Stimulated activated CD4-positive, alpha-beta T cell treated with anti-CD3 and anti-CD28 coated beads, Interleukin-4, amount 100 ng/mL, for 4 hours (primary cell): ENCODE measurements at regions not wholly inside any gene's neighbourhood (a gene's known extent, or its start where the extent isn't known, plus 50 kb on each side); places are given as distances from the start of the nearest gene placed in this dataset.
"Not testable (repeated sequence)": the region's sequence is repeated elsewhere in the genome, so short reads cannot be mapped to it uniquely, and the experiment has no call there.

Experiments used
- DNase-seq, 2 experiments: peaks; one replicate each; pipeline ENCODE4 v3.0.0-alpha.2; 2020

DNA sequence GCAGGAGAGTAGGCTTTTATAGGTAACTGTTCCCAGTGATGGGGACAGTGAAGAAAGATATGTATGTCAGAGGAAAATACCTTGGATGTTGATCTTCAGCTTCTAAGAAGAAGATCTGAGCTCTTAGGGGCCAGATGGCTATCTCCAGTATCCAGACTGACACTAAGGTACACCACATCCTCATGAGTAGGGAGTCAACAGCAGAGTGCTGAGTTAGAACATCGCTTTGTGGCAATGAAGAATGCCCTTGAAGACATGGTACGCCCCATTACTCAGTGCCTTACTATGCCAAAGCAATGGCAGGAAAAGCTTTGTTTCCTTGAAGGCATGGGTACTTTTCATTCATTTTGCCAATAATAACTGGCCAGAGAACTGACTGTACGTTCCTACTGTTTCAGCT is 263.7 kb downstream of the CEMIP2 start:
- DNase-seq = no peak

DNA sequence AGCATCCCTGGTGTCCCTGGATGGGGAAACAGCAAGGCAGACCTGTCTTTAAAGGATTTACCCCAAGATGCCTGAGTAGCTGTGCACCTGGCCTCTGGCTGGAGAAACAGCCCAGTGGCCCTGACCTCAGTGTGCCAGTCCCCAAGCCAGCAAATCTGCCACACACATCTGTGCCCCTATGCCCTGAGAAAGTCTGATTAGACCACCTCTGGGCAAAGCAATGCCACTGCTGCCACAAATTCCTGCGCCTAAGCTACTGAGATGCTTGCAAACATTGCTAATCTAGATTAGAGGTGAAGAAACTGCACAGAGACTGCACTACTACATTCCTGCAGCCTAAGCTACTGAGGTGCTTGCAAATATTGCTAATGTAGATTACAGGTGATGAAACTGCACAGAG is 269.6 kb downstream of the CEMIP2 start:
- DNase-seq = no peak

DNA sequence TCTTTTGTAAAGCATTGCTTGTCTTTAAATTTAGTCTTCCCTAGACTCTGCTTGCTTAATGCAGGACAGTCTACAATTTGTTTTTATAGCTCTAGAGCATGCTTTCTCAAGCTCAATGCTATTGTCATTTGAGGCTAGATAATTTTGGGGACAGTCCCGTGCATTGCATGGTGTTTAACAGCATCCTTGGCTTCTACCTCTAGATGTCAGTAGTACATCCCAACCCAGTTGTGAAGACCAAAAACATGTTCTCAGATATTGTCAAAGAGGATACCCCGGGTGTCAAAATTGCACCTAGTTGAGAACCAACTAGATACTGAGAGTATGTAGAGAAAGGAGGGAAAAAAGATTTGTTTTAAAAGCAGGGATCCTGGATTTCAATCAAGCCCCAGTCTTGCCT is 277.5 kb downstream of the CEMIP2 start:
- DNase-seq = no peak

DNA sequence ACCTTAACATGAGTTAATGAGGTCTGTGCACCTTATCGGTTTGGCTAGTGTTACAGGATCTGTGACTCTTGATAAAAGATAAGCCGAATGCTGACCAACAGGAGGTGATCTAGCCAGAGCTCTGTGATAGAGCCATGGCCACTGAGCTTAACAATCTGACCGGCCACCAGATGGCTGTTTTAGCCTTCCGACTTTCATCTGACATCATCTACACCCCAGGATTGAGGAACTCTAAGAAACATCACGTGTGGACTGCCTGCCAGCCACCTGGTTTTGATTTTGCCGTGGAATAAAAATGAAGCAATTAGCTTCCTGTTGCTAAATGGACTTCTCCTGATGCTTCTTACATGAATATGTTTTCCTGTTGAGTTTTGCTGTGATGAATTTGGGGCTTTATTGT is 281.3 kb downstream of the CEMIP2 start:
- DNase-seq = no peak

DNA sequence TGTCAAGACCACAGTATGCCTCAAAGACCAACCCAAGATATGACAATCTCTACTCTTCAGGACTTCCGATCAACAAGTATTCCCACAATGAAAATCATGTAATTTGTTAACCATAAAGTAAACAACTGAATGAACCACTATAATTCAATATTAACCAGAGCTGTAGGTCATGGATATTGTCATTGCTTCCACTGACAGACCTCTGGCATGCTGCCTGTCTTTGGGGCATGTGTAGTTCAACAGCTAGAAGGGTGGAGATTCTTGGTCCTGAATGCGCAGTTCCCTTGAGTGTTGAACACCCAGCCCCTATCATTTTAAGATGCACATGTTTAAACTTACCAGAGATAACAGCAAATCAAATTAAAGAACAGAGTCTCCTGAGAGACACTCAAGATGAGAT is 283.0 kb downstream of the CEMIP2 start:
- no peak for DNase-seq

DNA sequence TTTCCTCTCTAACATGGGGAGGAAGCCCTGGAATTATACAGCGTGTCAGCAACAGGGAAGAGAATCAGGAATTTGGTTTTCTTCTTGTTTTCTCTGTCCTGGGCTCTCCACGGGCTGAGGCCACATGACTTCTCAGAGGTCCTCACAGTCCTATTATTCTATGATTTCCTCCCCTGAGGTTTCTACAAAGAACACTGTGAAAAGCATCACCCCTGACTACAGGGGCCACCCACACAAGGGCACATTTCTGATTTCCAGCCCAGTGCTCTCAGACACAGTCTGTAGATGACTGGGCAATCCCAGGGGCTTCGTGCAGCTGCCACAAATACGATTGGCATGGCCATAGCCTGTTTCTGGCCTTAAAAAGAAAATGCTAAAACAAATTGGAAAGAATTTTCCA is 284.9 kb downstream of the CEMIP2 start:
- DNase-seq = no peak

DNA sequence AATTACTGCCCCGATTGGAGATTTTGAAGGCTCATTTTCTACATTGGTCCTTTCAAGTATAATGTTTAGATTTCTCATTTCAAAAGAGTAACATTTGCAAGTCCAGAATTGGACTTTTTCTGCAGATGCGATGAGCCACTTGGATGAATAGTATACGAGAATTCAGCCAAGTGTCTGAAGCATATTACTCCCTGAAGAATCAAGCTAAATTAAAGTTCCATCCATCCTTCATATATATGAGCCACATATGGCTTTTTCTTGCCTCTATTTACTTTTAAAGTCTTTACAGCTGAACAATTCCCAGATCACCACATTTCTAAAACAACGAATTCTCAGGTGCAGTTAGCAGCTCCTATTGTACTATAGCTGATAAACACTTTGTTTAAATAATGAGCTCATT is 288.7 kb downstream of the CEMIP2 start:
- no peak for DNase-seq

DNA sequence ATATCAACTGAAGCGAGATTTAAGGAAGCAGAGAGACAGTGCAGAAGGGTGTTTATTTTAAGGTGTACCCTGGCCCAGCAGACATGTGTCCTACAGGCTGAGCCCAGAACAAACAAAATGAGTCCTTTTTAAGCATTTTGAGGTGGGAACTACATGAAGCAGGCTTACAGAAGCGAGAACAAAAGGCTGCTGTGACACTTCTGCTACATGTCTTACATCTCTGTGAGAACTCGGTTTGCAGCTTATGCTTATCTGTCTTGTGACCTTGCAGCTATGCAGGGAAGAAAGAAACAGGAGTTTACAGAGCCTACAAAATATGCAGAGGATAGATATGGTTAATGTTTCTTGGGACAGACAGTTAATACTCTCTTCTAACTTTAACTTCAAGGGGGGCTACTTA is 295.9 kb downstream of the CEMIP2 start:
- no peak for DNase-seq

DNA sequence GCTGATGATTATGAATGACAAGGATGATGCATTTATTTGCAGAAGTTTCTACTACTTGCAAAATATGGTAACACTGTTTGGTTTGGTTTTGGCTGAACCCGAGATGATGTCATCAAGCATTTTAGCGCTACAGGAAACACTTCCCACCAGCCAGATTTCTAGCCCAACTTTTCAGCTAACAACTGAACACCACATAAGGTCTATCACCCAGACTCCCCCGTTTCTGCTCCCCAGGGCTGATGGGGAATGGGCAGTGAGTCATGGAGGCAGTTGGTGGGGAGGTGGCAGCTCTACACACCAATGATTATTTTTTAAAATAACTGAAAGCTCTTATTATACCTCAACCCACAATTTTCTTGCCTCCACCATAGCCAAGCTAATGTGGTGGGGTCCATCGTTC is 302.9 kb downstream of the CEMIP2 start:
- DNase-seq = no peak

DNA sequence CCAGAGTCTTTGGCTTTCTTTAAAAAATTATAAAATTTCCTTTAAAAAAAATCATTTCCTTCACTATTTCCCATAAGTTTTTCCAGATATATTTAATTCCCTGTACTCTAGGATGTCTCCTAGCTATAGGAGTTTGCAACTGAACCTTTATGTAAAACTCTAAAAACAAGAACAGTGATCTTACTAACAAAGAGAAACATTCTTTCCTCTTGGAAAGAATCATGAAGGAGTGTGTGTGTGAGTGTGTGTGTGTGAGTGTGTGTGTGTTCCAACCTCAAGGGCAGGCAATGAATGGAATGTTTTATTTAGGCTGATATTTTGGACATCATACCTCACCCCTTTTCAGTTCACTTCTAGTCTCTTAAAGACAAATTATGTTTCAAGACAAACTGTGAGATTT is 309.2 kb downstream of the CEMIP2 start:
- DNase-seq = no peak

DNA sequence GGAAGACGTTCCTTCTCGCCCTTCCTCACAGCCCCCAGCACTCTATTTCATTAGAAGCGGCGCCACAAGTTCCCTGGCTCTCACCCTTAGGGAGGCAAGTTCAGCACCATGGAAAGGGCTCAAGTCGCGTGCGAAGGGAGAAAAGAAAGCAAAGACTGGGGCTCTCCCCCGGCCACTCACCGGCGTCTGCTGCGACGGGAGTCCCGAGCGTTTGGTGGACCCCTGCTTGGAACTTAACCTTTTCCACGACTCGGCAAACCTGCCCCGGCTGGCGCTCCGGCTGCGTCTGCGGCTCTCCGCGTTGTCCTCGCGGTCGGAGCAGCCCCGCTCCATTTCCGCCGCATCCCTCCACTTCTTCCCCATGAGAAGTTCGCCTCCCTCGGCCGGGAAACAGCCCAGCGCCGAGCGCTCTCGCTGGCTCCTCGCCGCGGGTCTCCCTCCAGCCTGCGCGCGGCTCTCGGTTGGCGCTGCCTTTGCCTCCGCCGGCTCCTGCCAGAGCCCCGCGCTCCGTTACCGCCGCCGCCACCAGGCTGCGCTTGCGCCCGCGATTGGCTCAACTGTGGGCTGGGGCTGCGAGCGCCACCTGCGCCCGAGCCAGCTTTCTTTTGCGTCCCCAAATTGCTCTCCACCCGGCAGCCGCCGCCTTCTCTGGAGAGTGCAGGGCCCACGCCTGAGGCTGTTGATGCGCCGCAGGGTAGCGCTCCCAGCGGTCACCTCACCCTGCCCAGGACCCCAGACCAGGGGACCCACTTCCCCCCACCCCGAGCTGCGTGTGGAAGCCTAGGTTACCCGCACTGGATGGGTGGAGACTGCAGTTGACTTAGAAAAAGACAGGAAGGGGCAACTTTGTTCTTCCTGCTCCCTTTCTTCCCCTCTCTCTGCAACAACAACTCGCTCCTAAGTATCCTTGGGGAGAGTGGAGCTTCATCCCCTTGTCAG is 321.6 kb downstream of the CEMIP2 start:
- DNase-seq = peak in 1 of 2 experiments; percentile 5

DNA sequence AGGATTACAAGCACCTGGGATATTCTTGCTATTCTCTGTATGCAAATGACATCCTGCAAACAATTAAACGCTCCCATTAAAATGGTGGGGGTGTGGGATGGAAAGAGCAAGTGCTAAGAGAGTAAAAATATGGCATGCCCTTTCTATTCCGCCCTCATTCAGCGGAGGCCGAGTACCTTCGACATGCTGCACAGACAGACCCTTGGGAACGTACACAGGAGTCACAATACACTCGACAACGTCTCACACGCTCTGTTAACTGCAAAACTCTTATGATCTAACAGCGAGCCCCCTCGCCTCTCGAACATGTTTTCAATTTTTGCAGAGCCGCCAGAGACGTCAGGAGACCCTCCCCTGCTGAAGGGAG is 322.2 kb downstream of the CEMIP2 start:
- no peak for DNase-seq

DNA sequence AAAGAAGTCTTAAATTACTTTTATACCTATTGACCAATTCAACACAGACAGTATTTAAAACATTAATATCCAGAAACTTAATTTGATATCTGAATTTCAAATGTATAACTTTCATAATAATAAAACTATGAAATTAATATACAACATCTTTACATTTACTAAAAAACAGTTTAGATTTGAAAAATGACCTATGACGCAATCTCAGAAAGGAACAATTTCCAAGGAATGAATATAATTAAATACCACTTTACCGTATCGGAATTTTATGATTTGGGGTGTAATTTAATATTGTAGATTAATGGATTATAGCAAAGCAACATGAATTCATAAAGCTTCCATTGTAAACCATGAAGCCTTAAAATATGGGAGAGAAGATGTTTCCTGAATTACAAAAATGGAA is 321.5 kb upstream of the TRPM3 start:
- no peak for DNase-seq

DNA sequence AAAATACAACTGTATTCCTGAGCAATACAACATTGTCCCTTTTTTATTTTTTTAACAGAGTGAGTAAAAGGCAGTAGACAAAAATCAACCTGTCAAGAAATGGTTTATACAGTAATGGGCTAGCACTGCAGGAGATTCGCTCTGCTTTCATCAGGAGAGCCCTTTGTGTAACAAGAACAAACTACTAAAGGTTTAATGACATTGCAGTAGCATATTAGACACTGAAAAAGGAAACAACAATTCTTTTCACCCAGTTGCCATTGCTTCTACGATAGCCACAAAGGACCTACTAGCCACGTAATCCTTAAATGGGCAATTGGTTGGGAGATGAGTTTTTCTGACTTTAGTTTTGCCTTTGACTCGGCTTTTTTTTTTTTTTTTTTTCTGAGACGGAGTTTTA is 319.8 kb upstream of the TRPM3 start:
- no peak for DNase-seq

DNA sequence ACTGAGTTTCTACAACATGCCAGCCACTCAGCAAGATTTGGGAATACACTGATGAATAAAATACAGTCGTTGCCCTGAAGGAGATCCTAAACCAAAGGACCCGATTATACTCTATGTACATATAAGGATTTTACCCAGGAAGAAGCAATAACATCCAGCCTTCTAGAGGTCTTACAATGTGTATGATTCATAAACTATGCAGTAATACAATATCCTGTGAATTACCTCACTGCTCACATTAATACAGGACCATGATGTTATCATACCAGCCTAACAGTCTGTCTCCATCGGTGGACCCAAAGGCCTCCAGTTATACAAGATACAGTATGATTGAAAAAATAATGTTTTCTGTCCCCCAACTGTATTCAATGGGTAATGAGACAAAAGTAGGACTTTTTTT is 310.5 kb upstream of the TRPM3 start:
- no peak for DNase-seq

DNA sequence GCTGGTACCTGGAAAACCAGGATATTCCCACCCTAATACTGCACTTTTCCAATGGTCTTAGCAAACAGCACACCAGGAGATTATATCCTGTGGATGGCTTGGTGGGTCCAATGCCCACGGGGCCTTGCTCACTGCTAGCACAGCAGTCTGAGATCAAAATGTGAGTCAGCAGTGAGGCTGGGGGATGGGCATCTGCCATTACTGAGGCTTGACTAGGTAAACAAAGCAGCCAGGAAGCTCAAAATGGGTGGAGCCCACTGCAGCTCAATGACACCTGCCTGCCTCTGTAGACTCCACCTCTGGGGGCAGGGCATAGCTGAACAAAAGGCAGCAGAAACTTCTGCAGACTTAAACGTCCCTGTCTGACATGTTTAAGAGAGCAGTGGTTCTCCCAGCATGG is 285.9 kb upstream of the TRPM3 start:
- not testable (repeated sequence) for DNase-seq

DNA sequence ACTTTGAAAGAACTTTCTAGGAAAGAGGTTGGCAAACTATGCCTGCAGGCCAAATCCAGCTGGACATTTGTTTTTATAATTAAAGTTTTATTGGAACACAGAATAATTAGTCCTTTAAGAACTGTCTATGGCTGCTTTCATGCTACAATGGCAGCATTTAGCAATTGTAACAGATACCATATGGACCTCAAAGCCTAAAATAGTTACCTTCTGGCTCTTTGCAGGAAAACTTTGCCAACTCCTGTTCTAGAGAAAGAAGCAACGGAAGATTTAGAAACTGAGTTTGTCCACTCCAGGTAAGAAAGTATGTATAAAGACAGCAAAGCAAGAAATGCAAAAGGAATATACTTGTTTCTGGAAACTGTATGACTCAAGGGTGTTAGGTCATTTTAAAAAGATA is 281.7 kb upstream of the TRPM3 start:
- DNase-seq = no peak

DNA sequence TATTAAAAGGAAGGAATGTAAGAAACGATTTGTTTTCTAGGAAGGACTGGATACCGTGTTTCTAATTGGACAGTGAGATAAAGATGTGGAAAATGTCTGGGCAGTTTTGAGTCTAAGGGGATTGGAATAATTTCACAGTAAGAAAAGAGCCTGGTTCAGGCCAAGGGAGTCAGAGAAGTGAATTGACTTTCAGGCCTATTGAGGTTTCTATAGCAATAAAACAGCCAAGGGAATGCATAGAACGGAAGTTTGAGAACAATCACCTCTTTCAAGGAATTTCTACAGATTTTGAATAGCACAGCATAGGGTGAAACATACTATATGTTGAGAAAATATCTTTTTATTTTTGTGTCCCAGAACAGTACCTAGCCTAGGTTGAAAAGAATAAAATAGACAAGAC is 271.6 kb upstream of the TRPM3 start:
- DNase-seq = no peak

DNA sequence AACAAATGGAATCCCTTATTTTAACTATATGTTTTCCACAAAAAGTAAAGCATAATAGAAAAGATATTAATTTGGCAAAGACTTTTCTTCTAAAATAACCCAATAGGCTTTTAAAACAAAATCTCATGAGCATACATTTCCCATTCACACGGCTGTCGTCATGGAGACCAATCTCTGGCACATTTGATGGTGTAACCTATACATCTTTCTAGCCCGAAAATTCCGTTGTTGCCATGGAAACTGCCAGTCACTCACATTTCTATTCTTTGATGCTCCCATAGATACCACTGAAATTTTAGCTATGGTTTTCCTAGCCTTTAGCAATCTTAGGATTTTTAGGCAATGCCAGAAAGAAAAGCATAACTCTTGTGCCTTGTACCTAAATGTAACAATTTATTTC is 262.9 kb upstream of the TRPM3 start:
- no peak for DNase-seq

DNA sequence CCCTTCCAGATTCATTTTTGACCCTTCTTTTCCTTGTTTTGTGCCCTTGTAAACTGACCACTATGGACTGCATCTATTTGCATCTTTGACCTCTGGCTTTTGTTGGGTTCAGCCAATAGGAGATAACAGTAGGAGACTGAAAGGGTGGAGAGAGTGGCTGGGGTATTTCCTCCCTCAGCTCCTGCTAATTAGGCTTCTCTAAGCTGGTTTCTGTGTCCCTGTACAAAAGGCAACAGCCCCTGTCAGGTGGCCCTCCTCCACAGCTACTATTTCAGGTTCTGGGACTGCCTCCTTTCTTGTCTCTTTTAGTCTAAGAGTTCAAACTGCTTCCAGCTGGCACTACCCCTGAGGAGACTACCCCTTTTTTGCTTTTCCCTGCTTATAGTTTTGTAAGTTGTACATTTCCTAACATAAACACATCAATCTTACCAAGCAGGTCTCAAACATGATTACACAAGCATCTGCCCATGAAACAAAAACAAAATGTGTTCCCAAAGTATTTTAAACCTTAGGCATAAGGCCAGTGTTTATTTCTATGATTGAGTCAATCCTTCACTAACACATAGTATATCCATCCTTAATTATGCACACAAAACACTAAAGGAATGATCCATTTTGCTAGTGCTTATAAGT is 262.0 kb upstream of the TRPM3 start:
- no peak for DNase-seq

DNA sequence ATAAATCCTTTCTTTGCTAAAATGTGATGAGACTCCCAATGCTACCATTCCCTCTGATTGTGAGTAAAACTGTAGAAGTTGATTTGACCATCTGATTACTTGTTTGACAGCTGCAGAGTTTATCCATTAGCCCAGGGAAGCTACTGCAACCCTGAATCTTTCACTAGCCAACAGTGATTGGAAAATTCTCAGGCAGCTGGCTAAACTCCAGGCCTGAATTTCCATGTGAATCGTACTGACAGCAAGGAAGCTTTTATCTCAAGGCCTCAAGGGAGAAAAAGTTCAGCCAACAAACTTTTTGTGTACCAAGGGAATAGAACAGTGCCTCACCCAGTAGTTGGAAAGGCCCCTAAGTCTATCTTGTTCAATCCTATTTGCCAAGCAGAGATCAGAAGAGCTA is 246.7 kb upstream of the TRPM3 start:
- no peak for DNase-seq

DNA sequence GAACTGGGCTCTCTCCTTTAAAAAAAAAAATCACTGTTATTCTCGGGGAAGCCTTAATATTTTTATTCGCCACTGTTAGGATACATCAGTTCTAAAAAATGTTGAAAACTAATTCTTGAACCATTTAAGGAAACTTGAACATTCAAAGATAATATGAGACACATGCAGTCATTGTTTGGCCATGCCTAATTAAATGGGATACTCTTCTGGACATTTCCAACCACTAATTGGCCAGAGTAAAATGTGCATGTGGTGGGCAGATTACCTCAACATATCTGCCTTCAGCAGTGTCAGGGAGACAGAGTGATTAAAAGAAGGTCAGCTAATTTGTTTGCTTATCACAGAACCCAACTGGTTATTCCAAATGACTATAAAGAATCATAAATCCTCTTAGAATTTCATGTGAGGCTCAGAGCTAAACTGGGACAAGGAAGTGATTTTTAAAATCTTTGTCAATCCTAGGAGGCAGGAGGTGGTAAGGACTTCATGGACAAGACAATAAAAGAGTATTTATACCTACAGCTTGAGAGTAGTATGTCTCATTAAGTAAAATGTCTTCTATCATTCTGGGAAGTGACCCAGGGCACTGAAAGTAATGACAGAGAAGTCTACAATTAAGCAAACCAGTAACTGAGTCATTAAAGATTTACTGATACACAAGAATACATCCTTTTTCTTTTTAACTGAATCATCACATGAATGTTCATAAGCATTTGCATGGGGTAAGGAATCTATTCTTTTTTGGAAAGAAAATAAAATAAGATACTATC is 242.9 kb upstream of the TRPM3 start:
- no peak for DNase-seq

DNA sequence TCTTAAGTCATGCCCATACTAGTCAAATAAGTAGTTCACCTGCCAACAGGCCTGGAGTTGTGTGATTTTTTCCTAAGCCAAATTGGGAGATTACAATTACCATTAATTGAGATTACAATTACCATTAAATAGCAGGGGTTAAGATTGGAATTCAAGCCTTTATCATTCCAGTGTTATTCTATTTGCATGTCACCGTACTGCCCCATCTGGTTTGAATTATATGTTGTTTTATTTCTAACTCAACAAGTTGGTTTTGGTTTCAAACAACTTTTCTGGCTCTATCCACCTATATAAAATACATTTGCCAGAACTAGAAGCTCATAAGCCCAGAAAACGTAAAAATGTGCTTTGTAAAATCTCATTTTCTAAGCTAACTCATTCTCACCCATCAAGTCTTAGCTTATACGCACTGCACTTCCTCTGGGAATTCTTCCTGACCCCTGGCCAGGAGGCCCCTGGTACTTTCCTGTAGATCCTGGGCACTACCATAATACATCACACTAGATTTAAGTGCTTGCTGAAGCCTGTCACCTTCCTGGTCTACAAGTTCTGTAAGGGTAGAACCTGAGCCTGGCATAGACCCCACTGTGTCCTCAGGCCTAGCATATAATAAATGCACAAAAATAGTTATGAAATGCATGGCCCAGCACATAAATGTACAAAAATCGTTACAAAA is 242.0 kb upstream of the TRPM3 start:
- no peak for DNase-seq
